DND-41 (cell line): ENCODE measurements at regions not wholly inside any gene's neighbourhood (a gene's known extent, or its start where the extent isn't known, plus 50 kb on each side); places are given as distances from the start of the nearest gene placed in this dataset.

Experiments
- ATAC-seq: fragments of 200-7000 bp; cut with Tn5 transposase; 3 replicates; pipeline ENCODE4 v1.9.1; 2021; ENCODE audit warnings: low read depth; ENCODE audit not compliant: insufficient read depth
- DNase-seq: peaks from one replicate; pipeline ENCODE4 v3.0.0-alpha.2; 2020
- H2AFZ ChIP-seq: 2 replicates; pipeline ENCODE4 v1.6.0; 2012; ENCODE audit warnings: low read depth, low read length
- H3K27ac ChIP-seq: 2 replicates; pipeline ENCODE4 v1.5.1; 2012; ENCODE audit warnings: low read length, inconsistent platforms
- H3K27me3 ChIP-seq: fragments of 200-600 bp; sonication (generic); 2 replicates; pipeline ENCODE4 v1.6.0; 2012; ENCODE audit warnings: low read length, mild to moderate bottlenecking, inconsistent platforms; ENCODE audit not compliant: insufficient read depth, poor library complexity
- H3K36me3 ChIP-seq: 2 replicates; pipeline ENCODE4 v1.5.1; 2012; ENCODE audit warnings: low read length, inconsistent platforms; ENCODE audit not compliant: insufficient read depth
- H3K4me1 ChIP-seq: 2 replicates; pipeline ENCODE4 v1.5.1; 2012; ENCODE audit warnings: mild to moderate bottlenecking, low read length; ENCODE audit not compliant: insufficient read depth
- H3K4me2 ChIP-seq: 2 replicates; pipeline ENCODE4 v1.6.0; 2012; ENCODE audit warnings: mild to moderate bottlenecking, moderate library complexity, low read length, inconsistent platforms; ENCODE audit not compliant: insufficient read depth
- H3K4me3 ChIP-seq, 2 experiments: fragments of 200-600 bp in 1 of 2; shearing (Covaris generic) in 1 of 2; 2 replicates each; pipeline ENCODE4 v1.5.1; 2012 to 2016; ENCODE audit warnings: inconsistent platforms in 2 of 2, low read length in 2 of 2, mild to moderate bottlenecking in 2 of 2, low read depth in 1 of 2, moderate library complexity in 1 of 2
- H3K79me2 ChIP-seq: 2 replicates; pipeline ENCODE4 v1.6.0; 2012; ENCODE audit warnings: low read length, inconsistent platforms; ENCODE audit not compliant: insufficient read depth
- H3K9ac ChIP-seq: 2 replicates; pipeline ENCODE4 v1.6.0; 2012; ENCODE audit warnings: low read depth, mild to moderate bottlenecking, inconsistent platforms, low read length, moderate library complexity
- H3K9me3 ChIP-seq: 2 replicates; pipeline ENCODE4 v1.5.1; 2012; ENCODE audit warnings: low read length, moderate library complexity, mild to moderate bottlenecking, inconsistent platforms; ENCODE audit not compliant: insufficient read depth, severe bottlenecking
- H4K20me1 ChIP-seq: 2 replicates; pipeline ENCODE4 v1.6.0; 2012; ENCODE audit warnings: low read length; ENCODE audit not compliant: insufficient read depth
- EZH2 ChIP-seq: IDR thresholded peaks from 3 replicates; pipeline ENCODE4 v1.6.1; 2012; ENCODE audit warnings: borderline replicate concordance, low read depth, mild to moderate bottlenecking, moderate library complexity, low read length, inconsistent platforms; ENCODE audit not compliant: severe bottlenecking
- TF ChIP-seq, protein P1 (sequence below): IDR thresholded peaks from 2 replicates; pipeline ENCODE4 v1.5.1; 2012; ENCODE audit warnings: borderline replicate concordance, low read length, moderate library complexity, mild to moderate bottlenecking; ENCODE audit not compliant: poor library complexity, severe bottlenecking; ENCODE audit errors: extremely low read depth

GRCh38 chr5:39624268-39624886, 199.6 kb upstream of the DAB2 start:
- no peaks in the 10 kb centered on the region for H3K36me3 ChIP-seq
- no peaks in the 10 kb centered on the region for H3K9me3 ChIP-seq
- DNase-seq (no peak), ATAC-seq (no peak)
- TF ChIP-seq EZH2 = no peak
- TF ChIP-seq, protein P1, sequence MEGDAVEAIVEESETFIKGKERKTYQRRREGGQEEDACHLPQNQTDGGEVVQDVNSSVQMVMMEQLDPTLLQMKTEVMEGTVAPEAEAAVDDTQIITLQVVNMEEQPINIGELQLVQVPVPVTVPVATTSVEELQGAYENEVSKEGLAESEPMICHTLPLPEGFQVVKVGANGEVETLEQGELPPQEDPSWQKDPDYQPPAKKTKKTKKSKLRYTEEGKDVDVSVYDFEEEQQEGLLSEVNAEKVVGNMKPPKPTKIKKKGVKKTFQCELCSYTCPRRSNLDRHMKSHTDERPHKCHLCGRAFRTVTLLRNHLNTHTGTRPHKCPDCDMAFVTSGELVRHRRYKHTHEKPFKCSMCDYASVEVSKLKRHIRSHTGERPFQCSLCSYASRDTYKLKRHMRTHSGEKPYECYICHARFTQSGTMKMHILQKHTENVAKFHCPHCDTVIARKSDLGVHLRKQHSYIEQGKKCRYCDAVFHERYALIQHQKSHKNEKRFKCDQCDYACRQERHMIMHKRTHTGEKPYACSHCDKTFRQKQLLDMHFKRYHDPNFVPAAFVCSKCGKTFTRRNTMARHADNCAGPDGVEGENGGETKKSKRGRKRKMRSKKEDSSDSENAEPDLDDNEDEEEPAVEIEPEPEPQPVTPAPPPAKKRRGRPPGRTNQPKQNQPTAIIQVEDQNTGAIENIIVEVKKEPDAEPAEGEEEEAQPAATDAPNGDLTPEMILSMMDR = no peak
- H3K79me2 ChIP-seq = no peaks in the 10 kb centered on the region
- no peak overlapping the region for H3K9ac ChIP-seq
- no peak overlapping the region for H3K4me3 ChIP-seq
- H3K4me1 ChIP-seq = no peaks in the 10 kb centered on the region
- no peak overlapping the region for H3K4me2 ChIP-seq
- no peak overlapping the region for H3K27ac ChIP-seq
- peaks cover 8% of the 10 kb centered on the region for H3K27me3 ChIP-seq
- no peak overlapping the region for H2AFZ ChIP-seq
- H4K20me1 ChIP-seq = no peaks in the 10 kb centered on the region

- H4K20me1 ChIP-seq = no peaks in the 10 kb centered on the region
- H3K27ac ChIP-seq = no peak overlapping the region
- no peak overlapping the region for H3K4me3 ChIP-seq
- DNase-seq (no peak), ATAC-seq (no peak)
- TF ChIP-seq EZH2 = no peak
- TF ChIP-seq, protein P1 = no peak
- no peaks in the 10 kb centered on the region for H3K36me3 ChIP-seq
- no peak overlapping the region for H3K4me2 ChIP-seq
- no peak overlapping the region for H2AFZ ChIP-seq
- no peak overlapping the region for H3K9ac ChIP-seq
- H3K27me3 ChIP-seq = no peaks in the 10 kb centered on the region
- no peaks in the 10 kb centered on the region for H3K4me1 ChIP-seq
- no peaks in the 10 kb centered on the region for H3K9me3 ChIP-seq
- H3K79me2 ChIP-seq = no peaks in the 10 kb centered on the region
Measured at GRCh38 chr5:39623291-39623865, 198.6 kb upstream of the DAB2 start.

DNA sequence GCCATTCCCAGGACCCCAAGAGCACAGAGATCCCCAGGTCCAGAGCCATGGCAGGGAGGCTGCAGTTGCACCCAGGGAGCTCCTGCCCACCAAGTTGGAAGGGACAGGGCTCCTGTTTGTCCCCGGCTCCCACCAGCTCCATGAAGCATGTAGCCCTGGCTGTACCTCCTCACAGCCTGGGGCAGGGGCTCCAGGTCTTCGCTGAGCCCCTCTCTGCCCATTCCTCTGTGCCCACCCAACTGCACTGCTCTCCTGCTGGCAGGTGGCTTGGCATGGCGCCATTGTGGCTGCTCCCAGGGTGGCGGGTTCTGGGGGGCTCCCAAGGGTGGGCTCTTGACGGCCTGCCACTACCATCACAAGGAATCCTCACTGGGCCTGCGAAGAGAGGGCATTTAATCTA, 197.5 kb upstream of the DAB2 start:
- ATAC-seq (no peak), DNase-seq (no peak)
- Histone ChIP-seq H3K9ac (no peak overlapping the region), H4K20me1 (no peaks in the 10 kb centered on the region), H3K27ac (no peak overlapping the region), H3K79me2 (no peaks in the 10 kb centered on the region), H3K4me2 (no peak overlapping the region), H3K4me1 (no peaks in the 10 kb centered on the region), H3K36me3 (no peaks in the 10 kb centered on the region), H2AFZ (no peak overlapping the region), H3K4me3 (no peak overlapping the region), H3K27me3 (no peaks in the 10 kb centered on the region), H3K9me3 (no peaks in the 10 kb centered on the region)
- TF ChIP-seq EZH2 = no peak
- TF ChIP-seq, protein P1 = no peak
